Erythroblast (primary cell): ENCODE measurements at regions not wholly inside any gene's neighbourhood (a gene's known extent, or its start where the extent isn't known, plus 50 kb on each side); places are given as distances from the start of the nearest gene placed in this dataset.

Source experiments
- GATA1 ChIP-seq: IDR thresholded peaks from 2 replicates; pipeline ENCODE4 v1.6.1; 2011; ENCODE audit warnings: low read depth, mild to moderate bottlenecking, control low read depth, low read length, moderate library complexity
- POLR2A ChIP-seq: IDR thresholded peaks from 2 replicates; pipeline ENCODE4 v1.6.1; 2011; ENCODE audit warnings: mild to moderate bottlenecking, low read length

GRCh38 chr5:61931236-61931635 is 374.8 kb upstream of the KIF2A start:
- TF ChIP-seq POLR2A (no peak), GATA1 (no peak)
